Keratinocyte (primary cell): ENCODE measurements at regions not wholly inside any gene's neighbourhood (a gene's known extent, or its start where the extent isn't known, plus 50 kb on each side); places are given as distances from the start of the nearest gene placed in this dataset.

Experiments
- DNase-seq: peaks from one replicate; pipeline ENCODE4 v3.0.0-alpha.2; 2011; ENCODE audit warnings: low read depth, missing footprints, low spot score
- FAIRE-seq: peaks from 2 replicates; lab custom pipeline; 2011; peaks lifted over from hg19 to GRCh38; lab: Jason Lieb, UNC
- H2AFZ ChIP-seq: 2 replicates; pipeline ENCODE4 v1.6.0; 2012; ENCODE audit warnings: low read length, control low read depth, inconsistent platforms; ENCODE audit not compliant: control insufficient read depth
- H3K27ac ChIP-seq: 2 replicates; pipeline ENCODE4 v1.5.1; 2011; ENCODE audit warnings: low read length; ENCODE audit not compliant: control insufficient read depth, insufficient read depth
- H3K27me3 ChIP-seq: 3 replicates; pipeline ENCODE4 v1.6.0; 2011; ENCODE audit warnings: low read length; ENCODE audit not compliant: control insufficient read depth, insufficient read depth; ENCODE audit errors: extremely low read depth
- H3K36me3 ChIP-seq, 2 experiments: 2 replicates in 1 of 2; 3 replicates in 1 of 2; pipeline ENCODE4 v1.5.1; 2011; ENCODE audit warnings: low read length in 2 of 2, mild to moderate bottlenecking in 1 of 2; ENCODE audit not compliant: control insufficient read depth in 2 of 2, insufficient read depth in 2 of 2; ENCODE audit errors: extremely low read depth in 1 of 2
- H3K4me1 ChIP-seq: 3 replicates; pipeline ENCODE4 v1.5.1; 2011; ENCODE audit warnings: low read length; ENCODE audit not compliant: control insufficient read depth, insufficient read depth; ENCODE audit errors: extremely low read depth
- H3K4me2 ChIP-seq: 3 replicates; pipeline ENCODE4 v1.6.0; 2011; ENCODE audit warnings: low read depth, low read length; ENCODE audit not compliant: control insufficient read depth, insufficient read depth; ENCODE audit errors: extremely low read depth
- H3K4me3 ChIP-seq, 3 experiments: fragments of 200-600 bp in 1 of 3; sonication (generic) in 1 of 3; 2 replicates in 2 of 3; 3 replicates in 1 of 3; pipeline ENCODE4 v1.5.1; 2011 to 2016; ENCODE audit warnings: low read length in 3 of 3, mild to moderate bottlenecking in 3 of 3, control low read depth in 2 of 3, inconsistent platforms in 1 of 3, low read depth in 1 of 3, mixed read lengths in 1 of 3, mixed run types in 1 of 3, moderate library complexity in 1 of 3; ENCODE audit not compliant: control insufficient read depth in 2 of 3, insufficient read depth in 2 of 3; ENCODE audit errors: extremely low read depth in 1 of 3
- H3K79me2 ChIP-seq: 2 replicates; pipeline ENCODE4 v1.6.0; 2012; ENCODE audit warnings: low read length; ENCODE audit not compliant: control insufficient read depth, insufficient read depth
- H3K9ac ChIP-seq: 3 replicates; pipeline ENCODE4 v1.6.0; 2011; ENCODE audit warnings: low read length; ENCODE audit not compliant: control insufficient read depth, insufficient read depth; ENCODE audit errors: extremely low read depth
- H3K9me1 ChIP-seq: 3 replicates; pipeline ENCODE4 v1.6.0; 2011; ENCODE audit warnings: low read length; ENCODE audit not compliant: control insufficient read depth, insufficient read depth; ENCODE audit errors: extremely low read depth
- H3K9me3 ChIP-seq: 2 replicates; pipeline ENCODE4 v1.5.1; 2012; ENCODE audit warnings: low read depth, low read length; ENCODE audit not compliant: control insufficient read depth
- H4K20me1 ChIP-seq: 3 replicates; pipeline ENCODE4 v1.6.0; 2011; ENCODE audit warnings: low read length; ENCODE audit not compliant: control insufficient read depth, insufficient read depth; ENCODE audit errors: extremely low read depth
- EZH2 ChIP-seq: IDR thresholded peaks from one replicate; pipeline ENCODE4 v1.6.1; 2012; ENCODE audit warnings: inconsistent platforms, mild to moderate bottlenecking, low read length, moderate library complexity
- dilution Hi-C: fragments of 300-500 bp; cut with MboI; formaldehyde crosslinking; loops from one replicate; pipeline ENCODE4 v1.7.0; 2020; ENCODE audit warnings: low sequenced_read_pairs; ENCODE audit not compliant: extremely low pct_ligation_motif_present
- TF ChIP-seq, protein P1 (sequence below), 3 experiments: IDR thresholded peaks in 1 of 3; conservative IDR thresholded peaks in 1 of 3; optimal IDR thresholded peaks in 1 of 3; 2 replicates in 2 of 3; 3 replicates in 1 of 3; pipeline versions ENCODE3 to v1.5.1; 2011; ENCODE audit warnings: low read length in 3 of 3, mild to moderate bottlenecking in 3 of 3, moderate library complexity in 2 of 3, control low read depth in 1 of 3, inconsistent platforms in 1 of 3; ENCODE audit not compliant: insufficient read depth in 2 of 3; ENCODE audit errors: extremely low read depth in 1 of 3

DNA sequence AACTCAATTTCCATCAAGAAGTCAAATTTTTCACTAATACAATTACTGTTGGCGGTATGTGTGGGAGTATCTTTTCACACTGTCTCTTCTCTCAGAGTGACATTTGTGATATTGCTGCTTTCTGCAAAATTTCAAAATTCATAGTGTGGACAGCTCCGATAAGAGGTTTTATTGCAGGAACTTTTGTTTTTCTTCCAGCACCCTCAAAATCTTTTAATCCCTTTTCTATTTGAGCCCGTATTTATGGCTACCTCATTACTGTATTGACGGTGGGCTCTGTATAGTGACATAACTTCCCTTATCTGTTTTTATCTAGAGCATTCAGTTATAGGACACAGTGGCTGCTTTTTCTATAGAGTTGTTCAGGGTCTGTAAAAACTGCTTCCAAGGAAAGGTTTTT lies 794.4 kb upstream of the TMPRSS15 start:
- Histone ChIP-seq H3K9me1 (no peaks in the 10 kb centered on the region), H3K27ac (no peak overlapping the region), H3K4me1 (no peaks in the 10 kb centered on the region), H3K27me3 (no peaks in the 10 kb centered on the region), H2AFZ (no peak overlapping the region), H4K20me1 (no peaks in the 10 kb centered on the region), H3K79me2 (no peaks in the 10 kb centered on the region), H3K4me3 (no peak overlapping the region), H3K9me3 (no peaks in the 10 kb centered on the region), H3K4me2 (no peak overlapping the region), H3K36me3 (no peaks in the 10 kb centered on the region), H3K9ac (no peak overlapping the region)
- dilution Hi-C loops, result no loop called here
- TF ChIP-seq, protein P1, sequence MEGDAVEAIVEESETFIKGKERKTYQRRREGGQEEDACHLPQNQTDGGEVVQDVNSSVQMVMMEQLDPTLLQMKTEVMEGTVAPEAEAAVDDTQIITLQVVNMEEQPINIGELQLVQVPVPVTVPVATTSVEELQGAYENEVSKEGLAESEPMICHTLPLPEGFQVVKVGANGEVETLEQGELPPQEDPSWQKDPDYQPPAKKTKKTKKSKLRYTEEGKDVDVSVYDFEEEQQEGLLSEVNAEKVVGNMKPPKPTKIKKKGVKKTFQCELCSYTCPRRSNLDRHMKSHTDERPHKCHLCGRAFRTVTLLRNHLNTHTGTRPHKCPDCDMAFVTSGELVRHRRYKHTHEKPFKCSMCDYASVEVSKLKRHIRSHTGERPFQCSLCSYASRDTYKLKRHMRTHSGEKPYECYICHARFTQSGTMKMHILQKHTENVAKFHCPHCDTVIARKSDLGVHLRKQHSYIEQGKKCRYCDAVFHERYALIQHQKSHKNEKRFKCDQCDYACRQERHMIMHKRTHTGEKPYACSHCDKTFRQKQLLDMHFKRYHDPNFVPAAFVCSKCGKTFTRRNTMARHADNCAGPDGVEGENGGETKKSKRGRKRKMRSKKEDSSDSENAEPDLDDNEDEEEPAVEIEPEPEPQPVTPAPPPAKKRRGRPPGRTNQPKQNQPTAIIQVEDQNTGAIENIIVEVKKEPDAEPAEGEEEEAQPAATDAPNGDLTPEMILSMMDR (optimal IDR thresholded peaks at IDR 0.05 in 1 of 3, IDR thresholded peaks at IDR 0.05 in 1 of 3, conservative IDR thresholded peaks at IDR 0.05 in 1 of 3; ENCODE audit: extremely low read depth in 1 of 3, insufficient read depth in 2 of 3, low read length in 3 of 3), result no peak
- FAIRE-seq (no peak), DNase-seq (no peak)

DNA sequence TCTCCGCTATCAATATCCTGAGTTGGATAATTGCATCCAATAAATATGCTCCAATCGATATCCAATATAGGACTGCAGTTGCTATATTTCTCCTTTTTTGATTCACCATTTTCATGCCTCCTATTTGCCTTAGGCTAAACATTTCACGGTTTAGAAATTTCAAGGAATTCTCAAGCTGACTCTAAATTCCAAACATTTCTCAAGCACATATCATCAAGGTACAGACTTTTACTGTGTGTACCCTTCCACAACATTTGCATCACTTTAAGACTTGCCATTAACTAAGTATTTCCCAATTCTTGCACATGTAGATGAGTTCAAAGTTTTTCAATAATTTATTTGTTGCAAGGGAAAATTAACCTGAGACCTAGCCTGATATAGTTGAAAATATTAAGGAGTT lies 795.2 kb upstream of the TMPRSS15 start:
- dilution Hi-C loops, result no loop called here
- Histone ChIP-seq H3K36me3 (no peaks in the 10 kb centered on the region), H3K4me1 (no peaks in the 10 kb centered on the region), H2AFZ (no peak overlapping the region), H3K4me2 (no peak overlapping the region), H3K27me3 (no peaks in the 10 kb centered on the region), H3K9me3 (no peaks in the 10 kb centered on the region), H3K79me2 (no peaks in the 10 kb centered on the region), H3K9me1 (no peaks in the 10 kb centered on the region), H3K9ac (no peak overlapping the region), H4K20me1 (no peaks in the 10 kb centered on the region), H3K4me3 (no peak overlapping the region), H3K27ac (no peak overlapping the region)
- FAIRE-seq (no peak), DNase-seq (no peak)
- TF ChIP-seq, protein P1 (optimal IDR thresholded peaks at IDR 0.05 in 1 of 3, IDR thresholded peaks at IDR 0.05 in 1 of 3, conservative IDR thresholded peaks at IDR 0.05 in 1 of 3; ENCODE audit: extremely low read depth in 1 of 3, insufficient read depth in 2 of 3, low read length in 3 of 3), result no peak
- TF ChIP-seq EZH2, result no peak
